Adipocyte (in vitro differentiated cells): ENCODE measurements at regions not wholly inside any gene's neighbourhood (a gene's known extent, or its start where the extent isn't known, plus 50 kb on each side); places are given as distances from the start of the nearest gene placed in this dataset.
"Not testable (repeated sequence)": the region's sequence is repeated elsewhere in the genome, so short reads cannot be mapped to it uniquely, and the experiment has no call there.

Experiments
- DNase-seq: peaks from one replicate; pipeline ENCODE4 v3.0.0-alpha.2; 2015; ENCODE audit warnings: low read depth
- H3K27me3 ChIP-seq: replicated peaks from 2 replicates; pipeline ENCODE4 v1.7.0; 2013; ENCODE audit warnings: mild to moderate bottlenecking, low read length, moderate library complexity; ENCODE audit not compliant: control insufficient read depth, insufficient read depth
- H3K36me3 ChIP-seq: 2 replicates; pipeline ENCODE4 v1.7.0; 2013; ENCODE audit warnings: low read length, mild to moderate bottlenecking, moderate library complexity; ENCODE audit not compliant: control insufficient read depth, insufficient read depth, severe bottlenecking
- H3K4me1 ChIP-seq: 2 replicates; pipeline ENCODE4 v1.7.0; 2013; ENCODE audit warnings: mild to moderate bottlenecking, low read length, moderate library complexity; ENCODE audit not compliant: control insufficient read depth, insufficient read depth
- H3K4me3 ChIP-seq: 2 replicates; pipeline ENCODE4 v1.7.0; 2013; ENCODE audit warnings: mild to moderate bottlenecking, low read length, moderate library complexity
- H3K9ac ChIP-seq: 2 replicates; pipeline ENCODE4 v1.7.0; 2013; ENCODE audit warnings: mild to moderate bottlenecking, low read length, moderate library complexity
- H3K9me3 ChIP-seq: 2 replicates; pipeline ENCODE4 v1.7.0; 2013; ENCODE audit warnings: mild to moderate bottlenecking, low read length, moderate library complexity; ENCODE audit not compliant: control insufficient read depth

DNA sequence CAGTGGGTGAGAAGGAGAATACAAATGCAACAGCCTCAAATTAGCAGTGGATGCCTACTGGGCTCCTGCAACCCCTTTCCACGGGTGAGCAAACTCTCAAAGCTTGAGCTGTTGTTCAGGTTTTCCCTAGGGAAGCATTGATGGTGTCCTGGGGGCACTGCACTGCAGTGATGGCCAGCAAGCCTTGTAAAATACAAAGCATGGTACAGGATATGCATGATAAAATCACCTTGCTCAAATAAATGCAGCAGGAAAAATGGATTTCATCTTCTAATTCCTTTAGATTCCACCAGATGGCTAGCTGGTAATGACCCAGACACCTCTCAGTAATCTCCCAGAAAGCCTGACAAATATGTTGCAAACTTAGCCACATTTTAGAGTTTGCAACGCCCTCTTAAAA lies 698.2 kb downstream of the TRIB2 start:
- Histone ChIP-seq H3K4me3 (no peak overlapping the region), H3K9ac (no peak overlapping the region), H3K4me1 (no peaks in the 10 kb centered on the region), H3K27me3 (no peaks in the 10 kb centered on the region), H3K36me3 (no peaks in the 10 kb centered on the region), H3K9me3 (peaks cover 3% of the 10 kb centered on the region)
- no peak for DNase-seq

DNA sequence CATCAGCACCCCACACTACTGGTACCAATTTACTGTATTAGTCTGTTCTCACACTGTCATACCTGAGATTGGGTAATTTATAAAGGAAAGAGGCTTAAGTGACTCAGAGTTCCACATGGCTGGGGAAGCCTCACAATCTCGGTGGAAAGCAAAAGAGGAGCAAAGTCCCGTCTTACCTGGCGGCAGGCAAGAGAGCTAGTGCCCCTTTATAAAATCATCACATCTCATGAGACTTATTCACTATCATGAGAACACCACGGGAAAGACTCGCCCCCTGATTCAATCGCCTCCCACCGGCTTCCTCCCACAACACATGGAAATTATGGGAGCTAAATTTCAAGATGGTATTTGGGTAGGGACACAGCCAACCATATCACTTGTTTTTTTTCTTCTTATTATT lies 717.2 kb downstream of the TRIB2 start:
- DNase-seq: no peak

DNA sequence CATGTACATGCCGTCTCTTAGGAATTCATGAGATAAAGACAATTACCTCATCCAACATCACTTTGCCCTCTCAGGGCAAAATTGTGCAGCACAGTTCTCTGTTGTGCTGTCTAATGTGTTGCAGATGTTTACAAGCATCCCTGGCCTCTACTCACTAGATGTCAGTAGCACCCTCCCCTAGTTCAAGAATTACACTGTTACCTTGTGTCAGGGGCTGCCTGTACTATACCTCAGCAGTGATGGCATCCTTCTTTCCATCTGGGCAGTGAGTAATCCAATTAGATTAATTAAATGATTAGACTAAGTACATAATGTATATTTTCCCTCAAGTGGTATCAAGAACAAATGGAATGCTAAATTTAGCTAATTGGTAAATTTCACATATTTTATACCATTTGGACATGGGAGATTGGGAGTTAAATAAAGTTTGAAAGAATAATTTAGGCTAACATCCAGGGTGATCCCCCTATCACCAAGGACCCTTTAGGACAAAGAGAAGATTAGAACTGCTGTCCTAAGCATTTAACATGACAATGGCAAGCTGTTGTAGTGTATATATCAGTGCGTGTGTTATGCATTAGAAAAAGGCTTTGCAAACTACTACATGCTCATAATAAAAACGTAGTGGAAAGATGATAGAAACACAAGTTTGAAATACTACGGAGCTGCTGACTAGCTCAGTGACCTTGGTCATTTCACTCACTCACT lies 727.0 kb downstream of the TRIB2 start:
- H3K4me3 ChIP-seq, H3K27me3 ChIP-seq, H3K9ac ChIP-seq, H3K4me1 ChIP-seq, H3K9me3 ChIP-seq, H3K36me3 ChIP-seq: not testable (repeated sequence)
- DNase-seq: peak; percentile 1

More for the DNA sequence above, 717.2 kb downstream of the TRIB2 start:
- Histone ChIP-seq H3K4me1 (no peaks in the 10 kb centered on the region), H3K27me3 (no peaks in the 10 kb centered on the region), H3K9ac (no peak overlapping the region), H3K4me3 (no peak overlapping the region), H3K36me3 (no peaks in the 10 kb centered on the region), H3K9me3 (no peaks in the 10 kb centered on the region)

DNA sequence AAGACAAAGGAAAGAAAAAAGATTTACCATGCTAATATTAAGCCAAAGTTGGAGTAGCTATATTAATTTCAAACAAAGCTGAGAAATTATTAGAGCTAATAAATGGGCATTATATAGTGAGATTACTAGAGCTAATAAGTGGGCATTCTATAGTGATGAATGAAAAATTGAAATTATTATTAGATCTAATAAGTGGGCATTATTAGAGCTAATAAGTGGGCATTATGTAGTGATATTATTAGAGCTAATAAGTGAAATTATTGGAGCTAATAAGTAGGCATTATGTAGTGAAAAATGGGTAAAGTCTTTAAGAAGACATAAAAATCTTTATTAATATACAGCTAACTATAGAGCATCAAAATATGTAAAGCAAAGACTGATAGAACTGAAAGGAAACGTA lies 745.7 kb downstream of the TRIB2 start:
- H3K27me3 ChIP-seq: no peaks in the 10 kb centered on the region
- DNase-seq: no peak
- no peaks in the 10 kb centered on the region for H3K4me1 ChIP-seq
- H3K4me3 ChIP-seq: no peak overlapping the region
- no peak overlapping the region for H3K9ac ChIP-seq
- no peaks in the 10 kb centered on the region for H3K9me3 ChIP-seq
- H3K36me3 ChIP-seq: no peaks in the 10 kb centered on the region

DNA sequence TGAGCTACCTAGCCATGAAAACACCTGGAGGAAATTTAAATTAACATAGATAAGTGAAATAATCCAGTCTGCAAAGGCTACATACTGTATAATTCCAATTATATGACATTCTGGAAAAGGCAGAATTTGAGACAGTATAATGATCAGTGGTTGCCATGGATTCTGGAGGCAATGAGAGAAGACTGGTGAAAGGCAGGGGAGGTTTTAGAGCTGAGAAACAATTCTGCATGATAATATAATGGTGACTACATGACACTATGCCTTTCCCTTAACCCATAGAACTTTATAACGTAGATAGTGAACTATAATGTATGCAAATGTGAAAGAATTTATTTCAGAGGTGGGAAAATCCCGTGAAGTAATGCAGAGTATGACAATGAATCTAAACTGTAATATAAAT lies 749.3 kb downstream of the TRIB2 start:
- Histone ChIP-seq H3K4me1 (no peaks in the 10 kb centered on the region), H3K9me3 (no peaks in the 10 kb centered on the region), H3K4me3 (no peak overlapping the region), H3K27me3 (no peaks in the 10 kb centered on the region), H3K36me3 (no peaks in the 10 kb centered on the region), H3K9ac (no peak overlapping the region)
- no peak for DNase-seq

DNA sequence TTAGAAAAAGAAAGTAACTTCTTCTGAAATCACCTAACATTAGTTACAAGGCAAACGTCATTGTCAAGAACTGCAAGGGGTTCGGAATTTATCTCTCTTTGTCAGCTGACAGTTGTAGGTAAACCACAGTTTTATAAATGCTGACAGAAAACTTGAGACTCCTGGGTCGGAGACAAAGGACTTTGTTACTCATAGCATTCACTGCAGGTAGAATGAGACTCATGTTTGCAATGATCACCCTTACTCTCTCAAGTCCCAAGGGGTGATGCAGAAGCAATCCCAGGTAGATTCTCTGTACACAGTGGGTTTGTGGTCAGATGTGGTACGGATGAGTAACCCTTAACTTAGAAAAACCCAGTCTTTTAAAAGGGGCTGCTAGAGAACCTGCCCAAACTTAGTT lies 757.8 kb downstream of the TRIB2 start:
- Histone ChIP-seq H3K4me3 (no peak overlapping the region), H3K27me3 (no peaks in the 10 kb centered on the region), H3K36me3 (no peaks in the 10 kb centered on the region), H3K4me1 (no peaks in the 10 kb centered on the region), H3K9me3 (no peaks in the 10 kb centered on the region), H3K9ac (no peak overlapping the region)
- DNase-seq: no peak

DNA sequence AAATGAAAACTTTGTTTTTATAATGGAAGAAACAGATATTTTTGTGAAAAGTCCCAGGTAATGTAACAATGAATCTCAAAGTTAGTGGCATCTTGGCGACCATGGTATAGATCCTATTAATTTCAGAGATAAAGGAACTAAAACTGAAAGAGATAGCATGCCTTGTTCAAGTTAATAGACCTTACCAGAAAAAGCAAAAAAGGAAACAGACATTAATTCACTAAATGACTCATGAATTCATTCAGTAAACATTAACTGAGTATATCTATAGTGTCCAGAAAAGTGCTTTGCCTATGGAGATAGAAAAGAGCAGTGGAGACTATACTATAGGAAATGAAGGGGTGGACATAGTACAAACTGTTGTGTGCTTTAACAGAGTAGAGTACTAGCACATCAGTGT lies 763.3 kb downstream of the TRIB2 start:
- no peak overlapping the region for H3K9ac ChIP-seq
- no peaks in the 10 kb centered on the region for H3K36me3 ChIP-seq
- DNase-seq: no peak
- no peaks in the 10 kb centered on the region for H3K4me1 ChIP-seq
- no peaks in the 10 kb centered on the region for H3K9me3 ChIP-seq
- no peaks in the 10 kb centered on the region for H3K27me3 ChIP-seq
- no peak overlapping the region for H3K4me3 ChIP-seq

DNA sequence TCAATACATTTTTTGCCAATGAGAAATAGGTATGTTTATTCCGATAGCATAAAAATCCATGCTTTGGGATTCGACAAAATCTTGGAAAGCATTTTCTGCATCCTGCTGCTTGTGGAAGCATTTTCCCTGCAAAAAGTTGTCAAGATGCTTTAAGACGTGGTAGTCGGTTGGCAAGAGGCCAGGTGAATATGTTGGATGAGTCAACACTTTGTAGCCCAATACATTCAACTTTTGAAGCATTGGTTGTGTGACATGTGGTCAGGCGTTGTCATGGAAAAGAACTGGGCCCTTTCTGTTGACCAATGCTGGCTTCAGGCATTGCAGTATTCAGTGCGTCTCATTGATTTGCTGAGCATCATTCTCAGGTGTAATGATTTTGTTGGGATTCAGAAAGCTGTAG lies 764.5 kb downstream of the TRIB2 start:
- no peaks in the 10 kb centered on the region for H3K9me3 ChIP-seq
- H3K4me3 ChIP-seq: no peak overlapping the region
- DNase-seq: no peak
- no peak overlapping the region for H3K9ac ChIP-seq
- no peaks in the 10 kb centered on the region for H3K4me1 ChIP-seq
- H3K27me3 ChIP-seq: no peaks in the 10 kb centered on the region
- H3K36me3 ChIP-seq: no peaks in the 10 kb centered on the region

DNA sequence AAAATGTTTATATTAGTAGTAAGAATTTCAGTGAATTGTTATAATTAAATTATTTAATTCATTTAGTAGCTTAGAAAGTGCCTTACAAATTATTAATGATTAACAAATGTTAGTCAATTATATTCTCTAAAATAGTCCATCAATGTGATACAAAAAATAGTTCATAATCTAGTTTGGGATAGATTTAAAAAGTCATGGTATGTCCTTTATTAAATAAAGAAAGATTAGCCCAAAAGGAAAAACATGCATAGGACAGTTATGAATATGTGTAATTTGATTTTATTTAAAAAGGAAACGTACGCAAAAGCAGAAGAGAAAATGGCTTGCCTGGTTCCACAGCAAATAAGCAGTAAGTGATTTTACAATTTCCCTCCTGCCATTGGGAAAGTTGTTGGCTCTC lies 768.5 kb downstream of the TRIB2 start:
- Histone ChIP-seq H3K4me1 (no peaks in the 10 kb centered on the region), H3K9me3 (no peaks in the 10 kb centered on the region), H3K27me3 (no peaks in the 10 kb centered on the region), H3K4me3 (no peak overlapping the region), H3K36me3 (no peaks in the 10 kb centered on the region), H3K9ac (no peak overlapping the region)
- no peak for DNase-seq

DNA sequence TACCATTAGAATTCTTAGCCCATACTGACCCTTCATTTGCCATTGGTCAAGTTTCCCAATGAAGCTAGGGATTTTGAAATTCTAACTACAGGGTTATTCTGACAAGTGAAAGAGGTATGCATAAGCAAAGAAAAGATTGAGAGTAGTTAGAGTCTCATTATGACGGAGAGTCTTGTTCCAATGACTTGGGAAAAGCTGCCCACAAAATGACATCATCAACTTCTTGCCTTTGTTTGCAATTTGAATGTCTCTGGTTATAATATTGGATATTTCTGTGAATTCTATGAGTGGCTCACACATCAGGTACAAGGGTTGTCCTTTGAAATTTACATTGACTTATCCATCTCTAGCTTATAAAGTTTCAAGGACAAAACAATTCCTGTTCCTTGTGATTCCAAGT lies 772.2 kb downstream of the TRIB2 start:
- H3K36me3 ChIP-seq: no peaks in the 10 kb centered on the region
- no peak overlapping the region for H3K9ac ChIP-seq
- no peak overlapping the region for H3K4me3 ChIP-seq
- no peak for DNase-seq
- no peaks in the 10 kb centered on the region for H3K9me3 ChIP-seq
- no peaks in the 10 kb centered on the region for H3K27me3 ChIP-seq
- no peaks in the 10 kb centered on the region for H3K4me1 ChIP-seq

DNA sequence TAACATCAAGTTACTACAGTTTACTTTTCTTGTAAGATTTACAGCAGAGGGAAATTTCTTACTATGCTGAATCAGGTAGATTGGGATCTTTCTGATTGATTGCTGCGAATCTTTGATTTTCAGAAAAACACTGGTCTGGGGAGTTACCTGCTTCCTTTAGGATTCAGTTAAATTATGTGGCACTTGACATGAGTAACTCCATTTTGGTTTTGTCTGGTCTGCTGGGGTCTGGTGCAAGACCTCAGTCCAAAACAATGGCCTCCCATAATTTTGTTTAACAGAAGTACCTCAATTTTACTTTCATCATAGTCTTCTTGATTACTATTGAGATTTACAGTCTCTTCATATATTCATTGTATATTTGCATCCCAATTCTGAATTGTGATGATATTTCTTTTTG lies 775.5 kb downstream of the TRIB2 start:
- Histone ChIP-seq H3K9ac (no peak overlapping the region), H3K4me3 (no peak overlapping the region), H3K4me1 (no peaks in the 10 kb centered on the region)

DNA sequence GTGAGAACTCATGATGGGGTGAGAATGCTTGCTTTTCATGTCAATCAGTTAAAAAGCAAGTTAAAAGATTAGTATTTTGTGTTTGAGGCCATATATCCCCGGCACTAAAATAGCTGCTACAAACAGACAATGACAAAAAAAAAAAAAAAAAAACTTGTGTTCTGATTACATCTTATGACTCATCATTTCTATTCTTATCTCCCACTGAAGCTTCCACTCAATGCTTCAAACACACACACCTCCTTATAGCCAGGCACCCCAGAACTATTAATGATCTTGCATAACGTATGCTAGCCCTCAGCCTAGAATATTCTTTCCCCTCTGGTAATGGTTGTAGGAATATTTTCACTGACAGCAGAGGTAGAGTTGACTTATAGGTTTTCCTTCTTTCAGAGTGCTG lies 778.3 kb downstream of the TRIB2 start:
- Histone ChIP-seq H3K9ac (no peak overlapping the region), H3K27me3 (no peaks in the 10 kb centered on the region), H3K4me1 (no peaks in the 10 kb centered on the region), H3K36me3 (no peaks in the 10 kb centered on the region), H3K4me3 (no peak overlapping the region), H3K9me3 (no peaks in the 10 kb centered on the region)
- DNase-seq: no peak

More for the DNA sequence above, 775.5 kb downstream of the TRIB2 start:
- H3K27me3 ChIP-seq: no peaks in the 10 kb centered on the region
- DNase-seq: no peak
- H3K36me3 ChIP-seq: no peaks in the 10 kb centered on the region
- no peaks in the 10 kb centered on the region for H3K9me3 ChIP-seq
